NCI-H69 (cell line): ENCODE measurements at regions not wholly inside any gene's neighbourhood (a gene's known extent, or its start where the extent isn't known, plus 50 kb on each side); places are given as distances from the start of the nearest gene placed in this dataset.

Source experiments
- DNase-seq: peaks from one replicate; lab custom pipeline; 2025; lab: John Stamatoyannopoulos, UW

GRCh38 chr17:13302419-13302818 is 284.6 kb upstream of the ELAC2 start:
- DNase-seq: no peak

GRCh38 chr17:13297183-13297582 is 279.4 kb upstream of the ELAC2 start:
- DNase-seq: peak; percentile 82

GRCh38 chr17:13293421-13293820 is 275.6 kb upstream of the ELAC2 start:
- no peak for DNase-seq

- no peak for DNase-seq
Observed at GRCh38 chr17:13292291-13292690, 274.5 kb upstream of the ELAC2 start.

- DNase-seq: no peak
Observed at GRCh38 chr17:13288248-13288647, 270.4 kb upstream of the ELAC2 start.

GRCh38 chr17:13287226-13287625 is 269.4 kb upstream of the ELAC2 start:
- DNase-seq: no peak

- no peak for DNase-seq
Observed at GRCh38 chr17:13283606-13284005, 265.8 kb upstream of the ELAC2 start.

- no peak for DNase-seq
Observed at GRCh38 chr17:13281626-13282025, 263.8 kb upstream of the ELAC2 start.

GRCh38 chr17:13273806-13274205 is 256.0 kb upstream of the ELAC2 start:
- no peak for DNase-seq

- DNase-seq: no peak
Observed at GRCh38 chr17:13272296-13272695, 254.5 kb upstream of the ELAC2 start.

- DNase-seq: no peak
Observed at GRCh38 chr17:13268791-13269595, 251.2 kb upstream of the ELAC2 start.

GRCh38 chr17:13266606-13267005 is 248.8 kb upstream of the ELAC2 start:
- DNase-seq: no peak

- no peak for DNase-seq
Observed at GRCh38 chr17:13265311-13265710, 247.5 kb upstream of the ELAC2 start.

- no peak for DNase-seq
Observed at GRCh38 chr17:13263746-13264145, 245.9 kb upstream of the ELAC2 start.

- peak; percentile 17 for DNase-seq
Observed at GRCh38 chr17:13256545-13256944, 238.7 kb upstream of the ELAC2 start.

- DNase-seq: peak; percentile 59
Observed at GRCh38 chr17:13253733-13254410, 236.0 kb upstream of the ELAC2 start.

- no peak for DNase-seq
Observed at GRCh38 chr17:13244513-13244912, 226.7 kb upstream of the ELAC2 start.

- DNase-seq: no peak
Observed at GRCh38 chr17:13243585-13243984, 225.8 kb upstream of the ELAC2 start.

GRCh38 chr17:13240851-13241250 is 223.0 kb upstream of the ELAC2 start:
- no peak for DNase-seq

GRCh38 chr17:13230350-13231264 is 212.8 kb upstream of the ELAC2 start:
- DNase-seq: peak; percentile 9

- DNase-seq: peak; percentile 14
Observed at GRCh38 chr17:13228225-13228624, 210.4 kb upstream of the ELAC2 start.

GRCh38 chr17:13222975-13223374 is 205.1 kb upstream of the ELAC2 start:
- peak; percentile 94 for DNase-seq
